DOHH2 (cell line): ENCODE measurements at regions not wholly inside any gene's neighbourhood (a gene's known extent, or its start where the extent isn't known, plus 50 kb on each side); places are given as distances from the start of the nearest gene placed in this dataset.

ENCODE experiments used
- H3F3A ChIP-seq: fragments of 200-600 bp; sonication (generic), shearing (Covaris generic); 2 replicates; pipeline ENCODE4 v1.6.0; 2016; ENCODE audit warnings: antibody characterized with exemption, mild to moderate bottlenecking; ENCODE audit not compliant: control insufficient read depth, insufficient read depth
- H3K27ac ChIP-seq: fragments of 200-600 bp; sonication (generic); 2 replicates; pipeline ENCODE4 v1.5.1; 2014; ENCODE audit warnings: low read depth, mild to moderate bottlenecking, low read length, moderate library complexity
- H3K27me3 ChIP-seq: fragments of 200-600 bp; sonication (generic); 2 replicates; pipeline ENCODE4 v1.6.1; 2014; ENCODE audit warnings: mild to moderate bottlenecking, low read length, mixed read lengths; ENCODE audit not compliant: control insufficient read depth
- H3K36me3 ChIP-seq: fragments of 200-600 bp; sonication (generic); 2 replicates; pipeline ENCODE4 v1.6.1; 2014; ENCODE audit warnings: mild to moderate bottlenecking, low read length, moderate library complexity, mixed read lengths; ENCODE audit not compliant: control insufficient read depth
- H3K4me1 ChIP-seq: fragments of 200-600 bp; sonication (generic); 2 replicates; pipeline ENCODE4 v1.6.1; 2014; ENCODE audit warnings: mild to moderate bottlenecking, low read length, mixed read lengths; ENCODE audit not compliant: control insufficient read depth
- H3K4me2 ChIP-seq: fragments of 200-600 bp; sonication (generic); 2 replicates; pipeline ENCODE4 v1.6.0; 2014; ENCODE audit warnings: mild to moderate bottlenecking, low read length, moderate library complexity
- H3K4me3 ChIP-seq: fragments of 200-600 bp; sonication (generic); 2 replicates; pipeline ENCODE4 v1.5.1; 2014; ENCODE audit warnings: mild to moderate bottlenecking, low read length, mixed read lengths
- H3K79me2 ChIP-seq: fragments of 200-600 bp; sonication (generic); 2 replicates; pipeline ENCODE4 v1.6.1; 2014; ENCODE audit warnings: mild to moderate bottlenecking, low read length, mixed read lengths; ENCODE audit not compliant: control insufficient read depth
- H3K9me2 ChIP-seq: fragments of 200-600 bp; sonication (generic); replicated peaks from 2 replicates; pipeline ENCODE4 v1.6.1; 2014; ENCODE audit warnings: mild to moderate bottlenecking, low read length, mixed read lengths; ENCODE audit not compliant: control insufficient read depth
- H3K9me3 ChIP-seq: fragments of 200-600 bp; sonication (generic); 2 replicates; pipeline ENCODE4 v1.6.1; 2014; ENCODE audit warnings: antibody characterized with exemption, low read length, mixed read lengths; ENCODE audit not compliant: control insufficient read depth, insufficient read depth
- H4K20me1 ChIP-seq: fragments of 200-600 bp; sonication (generic); 2 replicates; pipeline ENCODE4 v1.6.0; 2014; ENCODE audit warnings: low read depth, mild to moderate bottlenecking, antibody characterized with exemption, low read length, moderate library complexity; ENCODE audit not compliant: control insufficient read depth, insufficient read depth
- CTCF ChIP-seq: fragments of 200-600 bp; sonication (generic); IDR thresholded peaks from one replicate; pipeline ENCODE4 v1.5.1; 2014; ENCODE audit warnings: antibody characterized with exemption, mild to moderate bottlenecking, low read depth, low read length; ENCODE audit not compliant: poor library complexity, severe bottlenecking
- EZH2phosphoT487 ChIP-seq: fragments of 200-600 bp; sonication (generic); IDR thresholded peaks from 2 replicates; pipeline ENCODE4 v1.6.1; 2017; ENCODE audit warnings: borderline replicate concordance, mild to moderate bottlenecking, antibody characterized with exemption, low read length, moderate library complexity, mixed read lengths

GRCh38 chr4:38280323-38280706, 320.1 kb downstream of the PTTG2 start:
- no peaks in the 10 kb centered on the region for H3K4me1 ChIP-seq
- H3F3A ChIP-seq, result no peaks in the 10 kb centered on the region
- H3K79me2 ChIP-seq, result no peaks in the 10 kb centered on the region
- no peak for TF ChIP-seq EZH2phosphoT487
- no peak for TF ChIP-seq CTCF
- H3K36me3 ChIP-seq, result no peaks in the 10 kb centered on the region
- H3K9me2 ChIP-seq, result no peaks in the 10 kb centered on the region
- H3K27ac ChIP-seq, result no peak overlapping the region
- no peaks in the 10 kb centered on the region for H3K9me3 ChIP-seq
- no peaks in the 10 kb centered on the region for H4K20me1 ChIP-seq
- H3K27me3 ChIP-seq, result no peaks in the 10 kb centered on the region
- H3K4me3 ChIP-seq, result no peak overlapping the region
- H3K4me2 ChIP-seq, result no peak overlapping the region

GRCh38 chr4:38281371-38282071, 321.3 kb downstream of the PTTG2 start:
- Histone ChIP-seq H3K4me1 (no peaks in the 10 kb centered on the region), H3K36me3 (no peaks in the 10 kb centered on the region), H3F3A (no peaks in the 10 kb centered on the region), H3K27me3 (no peaks in the 10 kb centered on the region), H3K4me2 (no peak overlapping the region), H3K4me3 (no peak overlapping the region), H3K9me2 (no peaks in the 10 kb centered on the region), H4K20me1 (no peaks in the 10 kb centered on the region), H3K79me2 (no peaks in the 10 kb centered on the region), H3K27ac (no peak overlapping the region), H3K9me3 (no peaks in the 10 kb centered on the region)
- no peak for TF ChIP-seq CTCF
- no peak for TF ChIP-seq EZH2phosphoT487

- Histone ChIP-seq H3F3A (no peaks in the 10 kb centered on the region), H3K27me3 (no peaks in the 10 kb centered on the region), H3K36me3 (no peaks in the 10 kb centered on the region), H3K9me3 (no peaks in the 10 kb centered on the region), H3K9me2 (no peaks in the 10 kb centered on the region), H3K4me1 (no peaks in the 10 kb centered on the region), H3K79me2 (no peaks in the 10 kb centered on the region), H3K27ac (no peak overlapping the region), H3K4me3 (no peak overlapping the region), H4K20me1 (no peaks in the 10 kb centered on the region), H3K4me2 (no peak overlapping the region)
- TF ChIP-seq CTCF (no peak), EZH2phosphoT487 (no peak)
These were observed 323.5 kb downstream of the PTTG2 start for GRCh38 chr4:38283724-38284123.
